Activated T-cell treated with anti-CD3 and anti-CD28 coated beads for 48 hours (primary cell): ENCODE measurements at regions not wholly inside any gene's neighbourhood (a gene's known extent, or its start where the extent isn't known, plus 50 kb on each side); places are given as distances from the start of the nearest gene placed in this dataset.
"Not testable (repeated sequence)": the region's sequence is repeated elsewhere in the genome, so short reads cannot be mapped to it uniquely, and the experiment has no call there.

Experiments used
- DNase-seq: peaks from one replicate; pipeline ENCODE4 v3.0.0-alpha.2; 2020; ENCODE audit warnings: low read depth

GRCh38 chr16:13806671-13807070, 113.3 kb upstream of the ERCC4 start:
- no peak for DNase-seq

DNA sequence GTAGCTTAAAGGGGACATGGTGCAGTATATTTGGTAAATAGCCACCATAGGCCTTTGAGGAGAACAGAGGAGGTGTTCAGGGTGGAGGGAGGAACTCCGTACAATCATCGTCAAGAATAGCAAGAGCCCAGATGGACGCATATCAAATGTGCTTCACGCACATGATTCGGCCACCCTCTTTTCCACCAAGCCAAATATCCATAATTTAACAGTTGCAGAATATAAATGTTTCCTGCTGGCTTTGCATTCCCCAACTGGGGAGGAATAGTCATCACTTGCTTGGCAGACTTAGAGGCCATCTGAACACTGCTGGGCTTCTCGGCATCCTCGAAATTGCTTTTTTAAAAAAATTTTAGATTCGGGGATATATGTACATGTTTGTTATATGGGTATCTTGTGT, 111.9 kb upstream of the ERCC4 start:
- no peak for DNase-seq

DNA sequence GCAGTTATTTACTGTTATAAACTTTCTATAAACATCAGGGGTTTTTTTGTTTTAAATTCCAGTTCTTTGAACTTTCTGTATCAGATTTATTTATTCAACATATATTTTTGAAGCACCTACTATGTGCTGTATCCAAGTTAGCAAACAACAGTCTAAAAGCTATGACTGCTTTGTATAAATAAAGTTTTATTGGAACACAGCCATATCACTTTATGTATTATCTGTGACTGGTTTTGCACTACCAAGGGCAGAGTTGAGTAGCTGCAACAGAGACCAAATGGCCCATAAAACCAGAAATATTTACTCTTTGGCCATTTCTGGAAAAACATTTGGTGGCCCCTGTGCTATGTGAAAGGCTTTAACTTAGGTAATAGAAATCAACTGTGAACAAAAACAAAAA, 110.2 kb upstream of the ERCC4 start:
- DNase-seq, result no peak

DNA sequence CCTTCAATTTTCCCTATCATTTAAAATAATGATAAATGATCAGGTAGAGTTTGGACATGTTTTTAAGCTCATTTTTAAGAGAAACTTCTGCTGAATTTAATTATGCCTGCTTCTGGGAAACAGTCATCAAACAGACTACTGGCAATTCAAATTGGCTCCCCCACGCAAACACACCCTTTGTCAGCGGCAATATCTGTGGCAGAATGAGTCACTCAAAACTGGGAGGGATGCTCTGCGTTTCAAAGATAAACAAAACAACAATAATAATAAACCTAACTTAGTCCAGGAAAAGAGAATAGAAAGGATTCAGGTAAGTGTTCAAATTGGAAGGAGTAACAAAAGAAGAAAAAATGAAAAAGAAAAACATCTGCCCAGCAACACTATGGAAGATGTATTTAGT, 108.1 kb upstream of the ERCC4 start:
- DNase-seq, result no peak

DNA sequence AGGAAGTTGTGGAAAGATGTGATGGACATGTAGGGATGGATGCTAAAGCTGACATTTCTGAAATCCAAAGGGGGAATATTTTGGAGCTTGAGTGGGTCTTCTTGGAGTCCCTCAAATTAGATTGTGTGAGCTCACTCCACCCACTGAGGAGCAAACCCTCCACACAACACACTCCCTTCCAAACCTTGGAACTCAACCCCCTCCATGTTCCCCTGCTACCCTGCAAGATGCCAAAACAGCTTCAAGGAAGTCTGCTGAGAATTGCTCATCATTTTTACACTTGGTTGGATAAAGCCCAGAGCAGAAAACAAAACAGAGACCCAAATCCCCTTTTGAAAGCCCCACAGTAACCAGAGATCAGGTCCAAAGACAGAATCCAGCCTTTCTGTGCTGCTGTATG, 103.3 kb upstream of the ERCC4 start:
- no peak for DNase-seq

DNA sequence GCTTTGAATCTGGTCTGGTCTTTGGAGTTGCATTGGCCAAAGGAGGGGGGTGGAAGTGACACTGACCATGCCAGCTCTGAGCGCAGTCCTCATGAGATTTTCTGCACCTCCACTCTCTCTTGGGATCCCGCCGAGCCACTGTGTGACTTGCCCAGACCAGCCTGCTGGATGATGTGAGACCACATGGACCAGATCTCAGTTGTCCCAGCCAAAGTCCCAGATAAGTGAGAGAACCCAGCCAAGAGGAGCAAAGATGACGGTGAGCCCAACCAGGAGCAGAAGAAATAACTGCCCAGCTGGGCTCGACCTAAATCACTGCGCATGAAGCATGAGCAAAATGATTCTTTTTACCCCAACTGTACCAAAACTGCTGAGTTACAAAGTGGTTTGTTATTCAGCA, 96.5 kb upstream of the ERCC4 start:
- DNase-seq, result no peak

DNA sequence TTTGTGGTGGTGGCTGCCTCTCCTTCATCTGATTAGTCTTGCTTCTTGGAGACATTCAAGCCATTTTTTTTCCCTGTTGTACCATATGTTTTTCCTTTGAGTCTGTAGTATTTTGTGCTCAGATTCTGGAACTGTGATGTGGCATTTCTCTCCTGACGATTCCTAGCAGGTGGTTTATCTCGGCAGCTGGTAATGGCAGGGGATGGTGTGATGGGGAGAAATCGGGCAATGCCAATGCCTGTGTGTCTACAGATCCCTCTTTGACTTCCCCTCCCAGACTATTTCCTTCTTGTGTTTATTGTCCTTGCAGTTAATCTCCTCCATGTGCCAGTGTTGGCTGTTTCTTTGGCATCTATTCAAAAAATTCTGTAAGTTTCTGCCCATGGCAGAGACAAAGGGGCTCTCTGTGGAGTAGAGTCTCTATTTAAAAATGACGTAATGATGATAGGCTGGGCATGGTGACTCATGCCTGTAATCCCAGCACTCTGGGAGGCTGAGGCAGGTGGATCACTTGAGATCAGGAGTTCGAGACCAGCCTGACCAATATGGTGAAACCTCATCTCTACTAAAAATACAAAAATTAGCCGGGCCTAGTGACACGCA, 90.2 kb upstream of the ERCC4 start:
- DNase-seq, result no peak

GRCh38 chr16:13833515-13833914, 86.4 kb upstream of the ERCC4 start:
- no peak for DNase-seq

DNA sequence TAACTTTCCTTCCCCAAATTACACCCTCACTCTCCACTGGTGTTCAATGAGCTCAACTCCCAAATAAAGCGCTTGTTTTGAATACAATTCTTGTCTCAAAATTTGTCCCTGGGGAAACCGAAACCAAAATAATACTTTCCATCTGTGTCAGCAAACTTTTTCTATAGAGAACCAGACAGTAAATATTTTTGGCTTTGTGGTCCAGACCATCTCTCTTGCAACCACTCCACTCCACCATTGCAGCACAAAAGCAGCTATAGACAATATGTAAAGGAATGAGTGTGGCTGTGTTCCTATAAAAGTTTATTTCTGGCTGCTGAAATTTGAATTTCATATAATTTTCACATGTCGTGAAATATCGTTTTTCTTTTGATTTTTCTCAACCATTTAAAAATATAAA, 84.6 kb upstream of the ERCC4 start:
- DNase-seq, result no peak

DNA sequence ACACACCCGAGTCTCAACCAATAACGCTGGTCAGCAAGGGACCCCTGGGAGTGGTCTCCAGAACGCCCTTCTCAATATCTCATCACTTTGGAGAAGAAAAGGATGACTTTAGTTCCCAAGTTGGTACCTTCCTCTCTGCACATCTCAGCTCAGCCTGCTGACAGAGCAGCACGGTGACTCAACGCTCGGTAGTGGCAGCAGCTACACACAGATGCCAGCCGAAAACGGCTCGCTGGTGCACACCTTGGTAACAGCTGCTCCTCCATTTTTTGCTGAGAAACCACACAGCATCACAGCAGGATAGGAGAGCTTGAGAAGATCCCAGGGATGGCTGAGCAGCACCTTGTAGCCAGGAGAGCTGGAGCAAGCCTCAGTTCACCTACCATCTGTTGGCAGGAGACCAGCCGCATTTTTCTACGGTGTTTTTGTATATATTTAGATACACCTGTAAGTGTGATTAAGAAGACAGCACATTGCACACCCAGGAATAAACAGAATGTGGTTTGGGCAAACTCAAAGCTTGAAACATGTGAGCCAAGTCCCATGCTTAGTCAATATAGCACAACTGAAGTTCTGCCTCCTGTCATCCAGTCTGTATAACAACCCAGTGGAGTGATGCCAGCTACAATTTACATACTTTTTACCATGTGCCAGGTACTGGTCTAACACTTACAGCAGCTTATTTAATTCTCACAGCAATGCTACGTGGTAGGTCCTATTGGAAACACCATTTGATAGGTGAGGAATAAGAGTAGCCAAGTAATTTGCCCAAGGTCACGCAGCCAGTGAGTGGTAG, 83.8 kb upstream of the ERCC4 start:
- no peak for DNase-seq

- DNase-seq, result no peak
Measured at GRCh38 chr16:13838401-13839190, 81.4 kb upstream of the ERCC4 start.

DNA sequence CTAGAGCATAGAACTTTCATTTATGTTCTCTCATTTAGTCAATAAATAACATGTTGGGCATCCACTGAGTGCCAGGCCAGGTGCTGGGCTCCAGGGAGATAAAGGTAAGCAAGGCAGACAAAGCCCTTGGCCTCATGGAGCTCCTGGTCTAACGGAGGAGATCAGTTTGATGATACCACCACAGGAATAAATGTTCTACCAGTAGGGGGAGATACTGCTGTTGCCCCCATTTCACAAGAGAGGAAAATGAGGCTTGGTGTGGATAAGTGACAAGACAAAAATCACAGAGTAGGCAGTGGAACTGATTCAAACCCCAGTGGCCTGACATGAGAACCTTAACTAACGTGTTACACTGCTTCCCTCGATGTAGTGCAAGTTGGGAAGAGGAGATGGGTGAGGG, 80.4 kb upstream of the ERCC4 start:
- no peak for DNase-seq

DNA sequence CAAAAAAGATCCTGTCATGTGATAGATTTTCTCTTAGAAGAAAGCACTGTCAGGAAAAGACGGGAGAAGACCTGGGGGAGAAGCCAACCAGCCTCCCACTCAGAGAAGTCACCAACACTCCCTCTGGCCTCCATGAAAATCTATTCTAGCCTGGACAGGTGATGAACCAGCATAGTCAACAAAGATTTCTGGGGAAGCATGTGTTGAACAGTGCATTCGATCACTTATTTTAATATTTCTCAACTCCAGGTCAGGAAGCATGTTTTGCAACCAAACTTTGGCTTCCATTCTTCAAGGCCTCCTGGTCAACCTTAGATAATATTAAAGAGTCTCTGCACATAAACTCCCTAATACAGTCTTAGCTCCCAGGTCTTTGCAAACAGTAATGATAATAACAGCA, 74.7 kb upstream of the ERCC4 start:
- DNase-seq, result no peak

DNA sequence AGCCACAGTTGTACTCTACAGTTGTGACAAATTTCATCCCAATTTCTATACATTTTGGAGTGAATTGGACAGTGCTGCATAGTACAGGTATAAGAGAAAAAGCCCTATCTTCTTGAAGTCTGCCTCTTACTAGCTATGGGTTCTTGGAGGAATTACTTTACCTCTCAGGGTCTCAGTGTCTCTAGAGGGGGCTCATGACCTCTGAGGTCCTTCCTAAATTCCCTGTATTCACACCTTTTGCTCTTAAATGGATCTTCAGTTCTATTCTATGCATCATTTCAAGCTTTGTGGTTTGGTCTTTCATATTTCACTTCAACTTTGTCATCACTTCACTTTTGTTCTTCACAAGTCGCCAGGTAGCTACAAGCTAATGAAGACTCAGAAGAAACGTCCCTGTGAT, 71.2 kb upstream of the ERCC4 start:
- no peak for DNase-seq

DNA sequence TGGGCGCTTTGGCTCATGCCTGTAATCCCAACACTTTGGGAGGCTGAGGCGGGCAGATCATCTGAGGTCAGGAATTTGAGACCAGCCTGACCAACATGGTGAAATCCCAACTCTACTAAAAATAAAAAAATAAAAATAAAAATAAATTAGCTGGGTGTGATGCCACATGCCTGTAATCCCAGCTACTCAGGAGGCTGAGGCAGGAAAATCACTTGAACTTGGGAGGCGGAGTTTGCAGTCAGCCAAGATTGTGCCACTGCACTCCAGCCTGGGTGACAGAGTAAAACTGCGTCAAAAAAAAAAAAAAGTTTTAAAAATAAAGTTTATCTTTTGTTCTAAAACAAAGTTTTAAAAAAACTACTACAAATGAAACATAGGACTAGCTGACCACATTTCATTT, 69.8 kb upstream of the ERCC4 start:
- not testable (repeated sequence) for DNase-seq

- no peak for DNase-seq
Measured at GRCh38 chr16:13852827-13853226, 67.1 kb upstream of the ERCC4 start.

- DNase-seq, result no peak
Measured at GRCh38 chr16:13856398-13856797, 63.6 kb upstream of the ERCC4 start.

- DNase-seq, result no peak
Measured at GRCh38 chr16:13856811-13857511, 63.0 kb upstream of the ERCC4 start.

DNA sequence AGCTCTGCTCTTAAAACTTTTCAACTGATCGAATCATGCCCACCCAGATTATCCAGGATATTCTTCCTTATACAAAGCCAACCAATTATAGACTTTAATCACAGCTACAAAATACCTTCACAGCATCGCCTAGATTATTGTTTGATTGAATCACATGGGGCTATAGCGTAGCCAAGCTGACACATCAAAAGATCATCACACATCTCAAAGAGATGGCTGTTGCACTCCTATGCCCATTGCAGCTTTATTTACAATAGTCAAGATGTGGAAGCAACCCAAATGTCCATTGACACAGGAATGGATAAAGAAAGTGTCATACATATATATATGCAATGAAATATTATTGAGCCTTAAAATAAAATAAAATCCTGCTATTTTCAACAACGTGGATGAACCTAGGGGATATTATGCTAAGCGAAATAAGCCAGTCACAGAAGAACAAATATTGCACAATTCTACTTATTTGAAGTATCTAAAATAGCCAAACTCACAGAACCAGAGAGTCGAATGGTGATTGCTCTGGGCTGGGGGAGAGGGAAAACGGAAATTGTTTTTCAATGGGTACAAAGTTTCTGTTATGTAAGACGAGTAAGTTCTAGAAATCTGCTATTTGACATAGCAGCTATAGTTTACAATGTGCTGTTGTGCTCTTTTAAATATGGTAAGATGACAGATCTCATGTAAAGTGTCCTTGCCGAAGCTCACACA, 60.9 kb upstream of the ERCC4 start:
- no peak for DNase-seq

- DNase-seq, result no peak
Measured at GRCh38 chr16:13863075-13863765, 56.7 kb upstream of the ERCC4 start.

DNA sequence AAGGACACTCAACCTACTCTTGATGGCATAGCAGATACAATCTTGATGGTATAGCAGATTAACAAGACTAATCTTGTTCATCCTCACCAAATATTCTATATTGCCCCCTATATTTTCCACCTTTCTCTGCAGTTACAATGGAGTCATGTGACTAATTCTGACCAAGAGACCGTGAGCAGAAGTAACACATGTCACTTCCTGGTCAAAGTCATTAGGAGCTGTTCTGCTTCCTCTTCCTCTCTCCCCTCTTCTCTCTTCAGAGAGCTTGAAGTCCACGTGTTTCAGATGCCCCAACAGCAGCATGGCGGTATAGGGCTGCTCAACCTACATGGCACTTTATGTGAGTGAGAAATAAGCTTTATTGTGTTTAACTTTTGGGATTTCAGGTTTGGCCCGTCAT, 55.3 kb upstream of the ERCC4 start:
- no peak for DNase-seq
